Ammon's horn (tissue), 1 donor: ENCODE measurements at regions not wholly inside any gene's neighbourhood (a gene's known extent, or its start where the extent isn't known, plus 50 kb on each side); places are given as distances from the start of the nearest gene placed in this dataset.

Source experiments
- DNase-seq: peaks from one replicate; pipeline ENCODE4 v3.0.0-alpha.2; 2016; ENCODE audit warnings: low spot score

GRCh38 chr13:40505196-40505595 is 161.2 kb downstream of the FOXO1 start:
- no peak for DNase-seq
